ENCODE measurements at regions not wholly inside any gene's neighbourhood (a gene's known extent, or its start where the extent isn't known, plus 50 kb on each side); places are given as distances from the start of the nearest gene placed in this dataset.

DNA sequence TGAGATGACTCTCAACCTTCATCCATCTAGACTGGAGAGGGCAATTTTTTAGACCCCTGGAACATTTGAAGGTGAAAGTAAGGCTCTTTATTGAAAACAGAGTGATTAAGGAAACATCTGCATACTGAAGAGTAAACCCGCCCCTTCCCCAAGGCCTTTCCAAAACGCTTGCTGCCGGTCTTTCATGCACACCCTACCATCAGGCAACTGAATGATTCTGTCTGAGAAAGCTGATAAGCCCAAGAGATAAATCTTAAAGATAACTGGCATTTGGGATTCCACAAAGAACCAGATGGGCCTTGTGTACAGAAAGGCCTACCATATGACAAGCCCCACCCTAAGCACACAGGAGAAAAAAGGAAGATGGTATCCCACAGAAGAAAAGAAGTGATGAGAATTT lies 54.4 kb upstream of the PIK3R1 start:
- no peak for DNase-seq

- DNase-seq: no peak
Observed at GRCh38 chr5:68159224-68159951, 56.2 kb upstream of the PIK3R1 start.

DNA sequence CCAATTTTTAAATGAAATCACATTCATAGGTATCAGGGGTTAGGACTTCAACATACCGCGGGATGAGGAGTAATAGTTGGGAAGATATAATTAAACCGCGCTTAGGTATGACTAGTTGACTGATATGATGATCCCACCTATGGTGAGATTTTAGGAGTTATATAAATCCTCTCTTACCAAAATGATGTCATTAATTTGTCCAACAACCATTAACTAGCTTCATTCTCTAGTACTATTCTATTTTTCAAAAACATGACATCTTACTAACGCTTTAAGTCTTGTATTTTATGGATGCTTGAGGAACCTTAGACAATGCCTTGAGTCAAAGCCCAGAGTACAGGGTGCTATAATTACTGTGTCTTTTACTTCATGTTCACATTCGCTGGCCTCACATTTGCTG lies 59.6 kb upstream of the PIK3R1 start:
- DNase-seq: no peak

DNA sequence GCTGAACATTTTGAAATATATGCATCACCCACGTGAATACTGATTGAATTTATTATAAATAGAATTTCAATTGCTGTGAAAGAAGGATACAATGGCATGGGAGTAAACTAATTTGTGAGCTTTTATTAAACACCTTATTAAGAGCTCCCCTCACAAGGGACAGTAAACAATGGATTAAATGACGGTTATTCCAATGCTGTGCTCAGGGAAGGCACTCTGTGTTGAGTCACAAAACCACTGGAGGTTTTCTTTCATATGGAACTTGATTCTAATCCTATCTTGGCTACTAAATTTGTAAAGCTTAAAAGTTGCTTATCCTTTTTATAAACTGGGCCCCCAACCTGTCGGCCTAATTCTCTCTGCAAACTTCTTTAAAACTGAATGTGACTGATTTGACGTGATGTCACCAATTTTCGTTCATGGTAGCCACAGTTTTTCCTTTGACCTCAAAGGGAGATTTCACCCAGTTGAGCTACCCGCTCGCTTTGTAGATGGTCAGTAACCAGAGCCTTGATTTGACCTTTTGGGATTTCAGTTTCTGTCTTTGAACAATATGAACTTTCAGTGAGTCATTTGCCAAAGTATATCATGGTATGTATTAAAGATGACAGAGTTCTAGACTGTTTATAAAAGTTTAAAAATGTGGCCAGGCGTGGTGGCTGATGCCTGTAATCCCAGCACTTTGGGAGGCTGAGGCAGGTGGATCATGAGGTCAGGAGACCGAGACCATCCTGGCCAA lies 61.3 kb upstream of the PIK3R1 start:
- DNase-seq: no peak

DNA sequence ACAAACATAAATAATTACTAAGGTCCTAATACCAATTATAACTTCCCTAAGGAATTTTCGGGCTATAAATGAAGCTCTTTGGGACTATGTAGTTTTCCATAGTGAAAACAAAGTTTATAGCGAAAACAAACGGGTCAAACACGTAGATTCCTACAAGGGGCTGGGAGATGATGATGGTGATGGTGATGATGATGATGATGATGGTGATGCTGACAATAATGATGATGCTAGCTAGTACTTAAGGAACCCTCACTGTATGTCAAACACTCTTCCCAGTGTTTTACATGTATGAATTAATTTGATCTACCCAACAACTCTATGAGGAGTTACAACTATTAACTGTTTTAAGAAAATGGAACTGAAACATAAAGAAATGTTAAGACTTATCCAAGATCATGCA lies 63.7 kb upstream of the PIK3R1 start:
- no peak for DNase-seq

GRCh38 chr5:68149189-68149588 lies 66.4 kb upstream of the PIK3R1 start:
- DNase-seq: no peak

GRCh38 chr5:68148096-68148495 lies 67.5 kb upstream of the PIK3R1 start:
- DNase-seq: no peak

DNA sequence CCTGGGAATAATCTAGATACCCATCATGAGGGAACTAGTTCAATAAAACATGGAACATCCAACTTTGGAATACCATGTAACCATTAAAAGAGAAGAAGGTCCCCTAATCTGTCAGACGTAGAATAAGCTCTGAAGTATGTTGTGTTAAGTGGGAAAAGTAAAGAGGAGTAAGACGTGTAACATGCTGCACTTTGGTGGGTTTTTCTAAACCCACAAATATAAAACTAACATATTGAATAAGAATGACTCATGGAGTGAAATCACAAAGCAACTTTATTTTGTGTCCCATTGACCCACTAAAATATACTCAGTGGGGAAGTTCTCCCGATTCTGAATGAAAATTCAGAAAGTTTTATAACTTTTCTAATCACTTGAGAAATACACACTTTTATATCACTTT lies 67.9 kb upstream of the PIK3R1 start:
- no peak for DNase-seq

DNA sequence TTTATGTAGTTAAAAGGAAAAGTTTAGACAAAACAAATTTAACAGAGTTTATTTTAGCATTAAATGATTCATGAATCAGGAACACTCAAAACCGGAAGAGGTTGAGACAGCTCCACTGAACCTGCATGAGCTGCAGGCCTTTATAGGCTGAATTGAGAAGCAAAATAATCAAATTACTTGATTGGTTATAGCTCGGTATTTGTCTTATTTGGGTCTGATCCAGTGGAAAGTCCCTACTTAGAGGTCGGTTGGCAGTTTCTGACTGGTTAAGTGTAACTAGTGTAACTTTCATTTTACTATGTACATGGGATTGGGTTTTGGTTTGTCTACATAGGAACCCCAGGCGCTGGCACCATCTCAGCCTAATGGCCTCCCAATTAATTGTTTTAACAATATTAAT lies 74.1 kb upstream of the PIK3R1 start:
- no peak for DNase-seq

GRCh38 chr5:68140763-68141162 lies 74.8 kb upstream of the PIK3R1 start:
- no peak for DNase-seq

DNA sequence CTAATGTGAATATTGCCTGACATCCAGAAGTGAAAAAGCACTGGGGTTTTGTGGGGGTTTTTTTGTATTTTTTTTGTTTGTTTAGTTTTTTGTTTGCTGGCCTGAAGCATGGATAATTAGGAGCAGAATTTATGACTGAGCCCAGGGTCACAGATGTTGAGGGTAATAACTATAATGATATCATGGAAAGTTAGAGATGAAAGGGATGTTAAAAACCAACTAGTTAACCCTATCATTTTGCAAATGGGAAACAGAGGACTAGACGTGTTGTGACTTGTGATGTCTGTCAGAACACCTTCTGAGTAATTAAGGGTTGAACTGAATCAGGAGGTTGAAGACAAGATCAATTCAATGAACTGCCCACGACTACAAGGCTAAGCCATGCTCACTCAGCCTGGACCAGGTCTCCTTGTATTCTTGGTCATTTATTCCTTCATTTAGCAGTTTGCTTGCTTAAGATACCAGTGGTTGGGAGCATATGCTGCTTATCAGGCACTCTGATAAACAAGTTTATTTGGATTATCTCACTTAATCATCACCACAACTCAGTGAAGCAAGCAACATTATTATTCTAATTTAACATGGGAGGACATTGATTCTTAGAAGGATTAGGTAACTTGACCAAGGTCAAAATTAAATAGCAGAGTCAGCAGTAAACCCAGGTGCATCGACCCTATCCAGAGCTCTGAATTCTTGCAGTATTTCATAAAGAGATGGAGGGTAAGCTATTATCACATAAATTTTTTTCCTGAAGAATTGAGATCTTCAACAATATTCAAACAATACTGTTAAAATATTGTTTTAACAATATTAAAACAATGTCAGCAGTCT lies 75.7 kb upstream of the PIK3R1 start:
- peak; percentile 57 for DNase-seq

GRCh38 chr5:68137511-68138140 lies 77.9 kb upstream of the PIK3R1 start:
- DNase-seq: no peak

DNA sequence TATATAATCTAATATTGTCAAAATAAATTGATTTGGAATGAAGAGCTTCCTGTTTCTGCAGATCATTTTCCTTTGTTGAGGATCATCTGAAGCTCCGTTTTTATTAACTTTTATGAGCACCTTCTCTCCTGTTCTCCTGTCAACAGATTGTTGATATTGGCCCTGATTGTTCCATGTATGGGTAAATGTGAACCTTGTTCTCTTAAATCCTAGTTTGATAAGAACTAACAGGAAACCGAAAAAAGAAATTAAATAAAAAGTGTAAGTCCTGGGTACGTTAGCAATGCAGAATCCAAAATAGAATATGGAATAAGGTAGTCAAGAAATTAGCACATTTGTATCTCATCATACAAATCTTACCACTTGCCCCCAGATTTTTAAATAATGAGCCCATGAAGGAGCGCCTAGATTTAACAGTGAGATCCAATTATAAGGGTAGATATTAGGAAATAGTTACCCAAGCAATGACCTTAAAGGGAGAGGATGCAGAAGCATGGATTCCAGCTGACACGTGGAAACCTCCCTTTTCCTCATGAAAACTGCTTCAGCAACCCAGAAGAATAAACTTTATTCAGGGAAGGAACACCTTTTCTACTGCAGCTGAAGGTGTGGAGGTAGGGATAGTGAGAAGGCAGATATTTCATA lies 80.8 kb upstream of the PIK3R1 start:
- no peak for DNase-seq

GRCh38 chr5:68134033-68134668 lies 81.4 kb upstream of the PIK3R1 start:
- no peak for DNase-seq

DNA sequence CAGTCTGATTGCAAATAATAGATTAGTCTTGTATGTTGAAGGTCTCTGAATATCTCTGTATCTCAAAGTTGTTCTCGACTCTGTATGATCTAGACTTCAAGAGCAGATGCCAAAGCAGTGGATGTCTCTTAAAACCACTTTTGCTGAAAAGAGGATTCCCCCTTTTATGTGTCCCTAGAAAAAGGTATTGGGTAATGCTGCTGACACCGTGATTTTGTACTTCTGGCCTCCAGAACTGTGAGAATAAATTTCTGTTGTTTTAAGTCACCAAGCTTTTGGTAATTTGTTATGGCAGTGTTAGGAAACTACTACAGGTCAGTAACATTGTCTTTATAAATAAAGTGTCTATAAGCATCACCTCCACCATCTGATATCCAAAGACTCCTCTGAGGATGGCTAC lies 85.3 kb upstream of the PIK3R1 start:
- no peak for DNase-seq

- no peak for DNase-seq
Observed at GRCh38 chr5:68129364-68129763, 86.2 kb upstream of the PIK3R1 start.

- DNase-seq: no peak
Observed at GRCh38 chr5:68126886-68127285, 88.7 kb upstream of the PIK3R1 start.

DNA sequence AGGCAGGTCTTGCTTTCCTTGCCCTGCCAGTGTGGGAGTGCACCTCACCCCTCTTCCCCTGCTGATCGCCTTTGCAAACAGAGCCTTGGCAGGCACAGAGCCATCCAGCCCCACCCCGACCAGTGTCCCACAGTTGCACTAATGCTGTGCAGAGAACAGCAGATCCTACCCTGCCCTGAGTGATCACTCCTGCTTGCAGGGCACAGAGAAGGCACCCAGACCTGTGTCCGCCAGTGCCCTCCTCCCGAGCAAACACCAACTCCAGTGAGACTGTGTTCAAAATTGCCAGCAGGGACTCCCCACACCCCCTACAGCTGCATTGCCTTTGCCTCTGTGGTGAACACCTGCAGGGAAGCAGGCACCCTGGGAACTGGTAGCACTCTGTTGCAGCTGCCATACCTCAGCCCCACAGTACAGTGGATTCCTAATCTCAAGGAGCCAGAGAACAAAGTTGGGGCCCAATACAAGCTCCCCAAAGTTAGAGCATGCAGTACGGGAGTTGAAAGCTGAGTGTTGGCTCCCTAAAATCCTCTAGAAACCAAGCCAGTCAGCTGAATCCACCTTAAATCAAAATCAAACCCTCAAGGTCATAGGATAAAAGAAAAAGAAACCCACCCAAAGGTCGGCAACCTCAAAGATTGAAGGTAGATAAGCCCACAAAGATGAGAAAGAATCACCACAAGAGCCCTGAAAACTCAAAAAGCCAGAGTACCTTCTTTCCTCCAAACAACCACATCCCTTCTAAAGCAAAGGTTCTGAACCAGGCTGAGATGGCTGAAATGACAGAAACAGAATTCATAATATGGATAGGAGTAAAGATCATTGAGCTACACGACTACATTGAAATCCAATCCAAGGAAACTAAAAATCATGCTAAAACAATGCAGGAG lies 92.9 kb upstream of the PIK3R1 start:
- no peak for DNase-seq

- DNase-seq: no peak
Observed at GRCh38 chr5:68116868-68117411, 98.6 kb upstream of the PIK3R1 start.

DNA sequence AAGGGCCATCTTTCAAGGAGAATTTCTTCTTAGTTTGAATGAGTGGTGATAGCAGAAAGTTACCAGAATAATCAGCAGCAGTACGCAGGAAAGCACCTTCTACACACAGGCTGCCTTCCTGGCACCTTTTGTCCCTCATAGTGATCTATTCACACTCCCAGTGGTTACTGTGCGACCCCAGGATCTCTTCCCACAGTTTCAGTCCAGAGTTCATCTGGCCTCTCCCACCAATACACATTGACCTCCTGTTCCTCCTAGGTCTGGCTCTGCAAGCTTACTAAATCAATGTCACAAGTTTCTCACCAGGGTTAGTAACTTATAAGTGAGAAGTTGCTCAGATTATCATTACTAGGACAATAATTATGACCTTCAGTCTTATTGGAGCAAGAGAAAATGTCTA lies 99.1 kb upstream of the PIK3R1 start:
- no peak for DNase-seq

GRCh38 chr5:68115584-68115983 lies 100.0 kb upstream of the PIK3R1 start:
- no peak for DNase-seq

All from NCI-H2227 treated with DMSO at 0.1 percent for 48 hours (cell line).